Skeletal muscle cell (primary cell): ENCODE measurements at regions not wholly inside any gene's neighbourhood (a gene's known extent, or its start where the extent isn't known, plus 50 kb on each side); places are given as distances from the start of the nearest gene placed in this dataset.
"Not testable (repeated sequence)": the region's sequence is repeated elsewhere in the genome, so short reads cannot be mapped to it uniquely, and the experiment has no call there.

ENCODE experiments used
- DNase-seq: peaks from one replicate; pipeline ENCODE4 v3.0.0-alpha.2; 2010; ENCODE audit warnings: low read depth
- H3K4me3 ChIP-seq: 2 replicates; pipeline ENCODE4 v1.5.1; 2011; ENCODE audit warnings: low read depth, mild to moderate bottlenecking, control low read depth, low read length, moderate library complexity

GRCh38 chr6:9236443-9236842, 801.1 kb upstream of the SLC35B3 start:
- no peak for DNase-seq
- no peak overlapping the region for H3K4me3 ChIP-seq

- no peak overlapping the region for H3K4me3 ChIP-seq
- DNase-seq = no peak
These were observed 798.3 kb upstream of the SLC35B3 start for GRCh38 chr6:9233686-9234085.

GRCh38 chr6:9233226-9233625, 797.9 kb upstream of the SLC35B3 start:
- no peak for DNase-seq
- H3K4me3 ChIP-seq = no peak overlapping the region

GRCh38 chr6:9225441-9225871, 790.1 kb upstream of the SLC35B3 start:
- no peak overlapping the region for H3K4me3 ChIP-seq
- DNase-seq = no peak

- H3K4me3 ChIP-seq = no peak overlapping the region
- DNase-seq = no peak
These were observed 789.2 kb upstream of the SLC35B3 start for GRCh38 chr6:9224539-9224938.

GRCh38 chr6:9213717-9214116, 778.4 kb upstream of the SLC35B3 start:
- not testable (repeated sequence) for DNase-seq, H3K4me3 ChIP-seq

GRCh38 chr6:9208966-9209365, 773.6 kb upstream of the SLC35B3 start:
- H3K4me3 ChIP-seq = no peak overlapping the region
- DNase-seq = no peak

GRCh38 chr6:9205645-9206044, 770.3 kb upstream of the SLC35B3 start:
- DNase-seq = no peak
- H3K4me3 ChIP-seq = no peak overlapping the region

- no peak for DNase-seq
- no peak overlapping the region for H3K4me3 ChIP-seq
These were observed 768.8 kb upstream of the SLC35B3 start for GRCh38 chr6:9204171-9204570.

- no peak for DNase-seq
These were observed 765.4 kb upstream of the SLC35B3 start for GRCh38 chr6:9200712-9201111.

GRCh38 chr6:9197726-9198125, 762.4 kb upstream of the SLC35B3 start:
- no peak overlapping the region for H3K4me3 ChIP-seq
- no peak for DNase-seq

More at GRCh38 chr6:9200712-9201111, 765.4 kb upstream of the SLC35B3 start:
- no peak overlapping the region for H3K4me3 ChIP-seq

- no peak for DNase-seq
- no peak overlapping the region for H3K4me3 ChIP-seq
These were observed 760.0 kb upstream of the SLC35B3 start for GRCh38 chr6:9195322-9195721.

- DNase-seq = no peak
- no peak overlapping the region for H3K4me3 ChIP-seq
These were observed 757.1 kb upstream of the SLC35B3 start for GRCh38 chr6:9192405-9192909.

GRCh38 chr6:9186148-9186547, 750.8 kb upstream of the SLC35B3 start:
- no peak for DNase-seq
- no peak overlapping the region for H3K4me3 ChIP-seq

GRCh38 chr6:9178071-9178470, 742.7 kb upstream of the SLC35B3 start:
- DNase-seq = no peak
- no peak overlapping the region for H3K4me3 ChIP-seq

GRCh38 chr6:9173229-9173628, 737.9 kb upstream of the SLC35B3 start:
- no peak overlapping the region for H3K4me3 ChIP-seq
- no peak for DNase-seq

GRCh38 chr6:9172096-9172495, 736.8 kb upstream of the SLC35B3 start:
- H3K4me3 ChIP-seq = no peak overlapping the region
- no peak for DNase-seq

GRCh38 chr6:9168669-9169068, 733.3 kb upstream of the SLC35B3 start:
- H3K4me3 ChIP-seq = no peak overlapping the region
- DNase-seq = no peak

GRCh38 chr6:9161731-9162130, 726.4 kb upstream of the SLC35B3 start:
- H3K4me3 ChIP-seq = no peak overlapping the region
- no peak for DNase-seq

GRCh38 chr6:9159051-9159450, 723.7 kb upstream of the SLC35B3 start:
- DNase-seq = no peak
- no peak overlapping the region for H3K4me3 ChIP-seq

- no peak overlapping the region for H3K4me3 ChIP-seq
- no peak for DNase-seq
These were observed 720.5 kb upstream of the SLC35B3 start for GRCh38 chr6:9155836-9156235.

- DNase-seq = no peak
- no peak overlapping the region for H3K4me3 ChIP-seq
These were observed 707.8 kb upstream of the SLC35B3 start for GRCh38 chr6:9143140-9143539.
